H1 (cell line): ENCODE measurements at regions not wholly inside any gene's neighbourhood (a gene's known extent, or its start where the extent isn't known, plus 50 kb on each side); places are given as distances from the start of the nearest gene placed in this dataset.

Experiments used
- CTCF ChIA-PET: fragments of 300-600 bp; sonication (Branson Sonifier 250); formaldehyde crosslinking; loops from one replicate; lab custom pipeline; 2021; ENCODE audit not compliant: partially characterized antibody; lab: Charles Lee
- POLR2A ChIA-PET: fragments of 300-600 bp; sonication (Branson Sonifier 250); formaldehyde crosslinking; loops from one replicate; lab custom pipeline; 2021; ENCODE audit warnings: inconsistent platforms; ENCODE audit not compliant: partially characterized antibody; lab: Charles Lee
- DNase-seq, 2 experiments: peaks; one replicate each; pipeline versions ENCODE4 v3.0.0 to v3.0.0-alpha.2; 2010 to 2022; ENCODE audit warnings: low spot score in 2 of 2, low read depth in 1 of 2, mixed read lengths in 1 of 2
- FAIRE-seq: peaks from 2 replicates; lab custom pipeline; 2011; peaks lifted over from hg19 to GRCh38; lab: Jason Lieb, UNC
- H2AFZ ChIP-seq: 2 replicates; pipeline ENCODE4 v1.8.1; 2012; ENCODE audit warnings: low read length, inconsistent platforms
- H2AK5ac ChIP-seq: 2 replicates; pipeline ENCODE4 v1.6.1; 2013; ENCODE audit warnings: low read depth, low read length
- H2BK120ac ChIP-seq: replicated peaks from 2 replicates; pipeline ENCODE3; 2013; ENCODE audit warnings: low read depth, low read length, inconsistent platforms
- H2BK12ac ChIP-seq: 2 replicates; pipeline ENCODE4 v1.6.1; 2013; ENCODE audit warnings: low read depth, low read length
- H2BK15ac ChIP-seq: 2 replicates; pipeline ENCODE4 v1.6.1; 2013; ENCODE audit warnings: low read length
- H2BK20ac ChIP-seq: 2 replicates; pipeline ENCODE4 v1.6.1; 2013; ENCODE audit warnings: low read length
- H2BK5ac ChIP-seq: 2 replicates; pipeline ENCODE4 v1.6.1; 2013; ENCODE audit warnings: low read depth, low read length
- H3K14ac ChIP-seq: 2 replicates; pipeline ENCODE4 v1.6.1; 2013; ENCODE audit warnings: inconsistent platforms; ENCODE audit not compliant: insufficient read length
- H3K18ac ChIP-seq: 2 replicates; pipeline ENCODE4 v1.6.1; 2013; ENCODE audit warnings: low read length; ENCODE audit errors: extremely low read depth
- H3K23ac ChIP-seq: 2 replicates; pipeline ENCODE4 v1.6.1; 2013; ENCODE audit warnings: inconsistent platforms; ENCODE audit not compliant: insufficient read length
- H3K23me2 ChIP-seq: 2 replicates; pipeline ENCODE4 v1.6.1; 2013; ENCODE audit warnings: low read depth, low read length
- H3K27ac ChIP-seq: 2 replicates; pipeline ENCODE4 v1.6.1; 2011; ENCODE audit warnings: low read depth, low read length, inconsistent platforms
- H3K27me3 ChIP-seq, 4 experiments: replicated peaks in 1 of 4; 1 replicate in 1 of 4; 2 replicates in 3 of 4; pipeline versions ENCODE4 v1.6.1 to v1.8.1; 2011 to 2013; ENCODE audit warnings: low read length in 3 of 4, mild to moderate bottlenecking in 3 of 4, inconsistent platforms in 2 of 4, mixed read lengths in 2 of 4, moderate library complexity in 1 of 4; ENCODE audit not compliant: control insufficient read depth in 3 of 4, insufficient read depth in 3 of 4; ENCODE audit errors: extremely low read depth in 1 of 4
- H3K36me3 ChIP-seq, 4 experiments: 2 replicates each; pipeline versions ENCODE4 v1.6.1 to v1.8.1; 2011 to 2013; ENCODE audit warnings: mild to moderate bottlenecking in 4 of 4, low read length in 3 of 4, moderate library complexity in 2 of 4, control low read depth in 1 of 4, inconsistent platforms in 1 of 4; ENCODE audit not compliant: insufficient read depth in 4 of 4, control insufficient read depth in 2 of 4
- H3K4ac ChIP-seq: replicated peaks from 2 replicates; pipeline ENCODE3; 2013; ENCODE audit warnings: low read length, low read depth, mixed read lengths, inconsistent platforms; ENCODE audit not compliant: insufficient read length
- H3K4me1 ChIP-seq, 4 experiments: replicated peaks in 1 of 4; 1 replicate in 1 of 4; 2 replicates in 3 of 4; pipeline versions ENCODE4 v1.6.1 to v1.8.1; 2011 to 2013; ENCODE audit warnings: low read length in 3 of 4, inconsistent platforms in 2 of 4, mixed read lengths in 1 of 4; ENCODE audit not compliant: insufficient read depth in 4 of 4, control insufficient read depth in 3 of 4
- H3K4me2 ChIP-seq, 2 experiments: 2 replicates each; pipeline versions ENCODE4 v1.6.1 to v1.8.1; 2011 to 2013; ENCODE audit warnings: low read depth in 2 of 2, low read length in 2 of 2, control low read depth in 1 of 2, inconsistent platforms in 1 of 2, mild to moderate bottlenecking in 1 of 2; ENCODE audit not compliant: insufficient read depth in 1 of 2
- H3K4me3 ChIP-seq, 4 experiments: fragments of 200-600, 300-600 bp in 1 of 4; sonication (generic), shearing (Covaris generic), sonication (Bioruptor Twin) in 1 of 4; 2 replicates each; pipeline versions ENCODE4 v1.5.1 to v1.8.1; 2011 to 2016; ENCODE audit warnings: low read length in 4 of 4, low read depth in 3 of 4, control low read depth in 2 of 4, inconsistent platforms in 2 of 4, mild to moderate bottlenecking in 2 of 4, mixed read lengths in 1 of 4, moderate library complexity in 1 of 4; ENCODE audit not compliant: insufficient read depth in 2 of 4; ENCODE audit errors: extremely low read depth in 1 of 4
- H3K56ac ChIP-seq: replicated peaks from 2 replicates; pipeline ENCODE3; 2013; ENCODE audit warnings: low read depth, mild to moderate bottlenecking, mixed read lengths, low read length, inconsistent platforms; ENCODE audit not compliant: insufficient read length
- H3K79me1 ChIP-seq: 2 replicates; pipeline ENCODE4 v1.6.1; 2013; ENCODE audit warnings: low read depth, low read length, control low read depth
- H3K79me2 ChIP-seq, 2 experiments: 2 replicates each; pipeline versions ENCODE4 v1.6.1 to v1.8.1; 2012 to 2013; ENCODE audit warnings: low read length in 2 of 2, mild to moderate bottlenecking in 2 of 2, inconsistent platforms in 1 of 2; ENCODE audit not compliant: insufficient read depth in 2 of 2, control insufficient read depth in 1 of 2
- H3K9ac ChIP-seq, 4 experiments: replicated peaks in 1 of 4; 1 replicate in 1 of 4; 2 replicates in 3 of 4; pipeline versions ENCODE4 v1.6.1 to v1.8.1; 2011 to 2013; ENCODE audit warnings: low read depth in 3 of 4, low read length in 3 of 4, control low read depth in 2 of 4, mild to moderate bottlenecking in 2 of 4, moderate library complexity in 2 of 4, inconsistent platforms in 1 of 4; ENCODE audit errors: extremely low read depth in 1 of 4
- H3K9me3 ChIP-seq, 2 experiments: 2 replicates each; pipeline versions ENCODE4 v1.6.1 to v1.8.1; 2012 to 2013; ENCODE audit warnings: mild to moderate bottlenecking in 2 of 2, moderate library complexity in 2 of 2, control low read depth in 1 of 2, inconsistent platforms in 1 of 2, low read depth in 1 of 2, low read length in 1 of 2, mixed read lengths in 1 of 2; ENCODE audit not compliant: insufficient read depth in 2 of 2
- H4K20me1 ChIP-seq, 2 experiments: replicated peaks in 1 of 2; 2 replicates each; pipeline versions ENCODE3 to v1.8.1; 2011 to 2013; ENCODE audit warnings: inconsistent platforms in 2 of 2, low read length in 2 of 2, mild to moderate bottlenecking in 1 of 2; ENCODE audit not compliant: insufficient read depth in 2 of 2, control insufficient read depth in 1 of 2
- H4K5ac ChIP-seq: 2 replicates; pipeline ENCODE4 v1.6.1; 2013; ENCODE audit warnings: low read length, low read depth, mixed read lengths, inconsistent platforms; ENCODE audit not compliant: insufficient read length
- H4K8ac ChIP-seq: 2 replicates; pipeline ENCODE4 v1.8.0; 2013; ENCODE audit warnings: mild to moderate bottlenecking, moderate library complexity, low read length, inconsistent platforms; ENCODE audit not compliant: insufficient read depth; ENCODE audit errors: extremely low read depth
- H4K91ac ChIP-seq: replicated peaks from 2 replicates; pipeline ENCODE3; 2013; ENCODE audit warnings: low read length, mixed read lengths, inconsistent platforms; ENCODE audit not compliant: insufficient read length
- GTF2F1 ChIP-seq: IDR thresholded peaks from 2 replicates; pipeline ENCODE4 v1.6.1; 2012; ENCODE audit warnings: low read depth, low read length, improper control_type of control experiment, borderline replicate concordance
- TEAD4 ChIP-seq: IDR thresholded peaks from 2 replicates; pipeline ENCODE4 v1.6.1; 2012; ENCODE audit warnings: low read depth, low read length, inconsistent platforms, mixed read lengths
- WGBS, 2 experiments: shearing (Covaris generic) in 1 of 2; methylation state at CpG; one replicate each; pipeline versions ENCODE4 v1.1.6 to v1.1.7; 2013 to 2015; ENCODE audit warnings: low lambda C conversion rate in 2 of 2, mixed read lengths in 2 of 2, inconsistent platforms in 1 of 2, low coverage in 1 of 2, missing lambda C conversion rate in 1 of 2; ENCODE audit not compliant: insufficient replicate concordance in 2 of 2, insufficient coverage in 1 of 2, insufficient read length in 1 of 2; ENCODE audit errors: extremely low coverage in 1 of 2, missing lambda C conversion rate in 1 of 2; 5-methylcytosine and 5-hydroxymethylcytosine counted together
- TF ChIP-seq, protein P1 (sequence below), 3 experiments: IDR thresholded peaks; 1 replicate in 2 of 3; 2 replicates in 1 of 3; pipeline versions ENCODE4 v1.5.1 to v1.6.1; 2011; ENCODE audit warnings: low read length in 3 of 3, mild to moderate bottlenecking in 3 of 3, inconsistent platforms in 2 of 3, low read depth in 1 of 3, moderate library complexity in 1 of 3; ENCODE audit not compliant: insufficient read depth in 1 of 3; ENCODE audit errors: control extremely low read depth in 1 of 3

DNA sequence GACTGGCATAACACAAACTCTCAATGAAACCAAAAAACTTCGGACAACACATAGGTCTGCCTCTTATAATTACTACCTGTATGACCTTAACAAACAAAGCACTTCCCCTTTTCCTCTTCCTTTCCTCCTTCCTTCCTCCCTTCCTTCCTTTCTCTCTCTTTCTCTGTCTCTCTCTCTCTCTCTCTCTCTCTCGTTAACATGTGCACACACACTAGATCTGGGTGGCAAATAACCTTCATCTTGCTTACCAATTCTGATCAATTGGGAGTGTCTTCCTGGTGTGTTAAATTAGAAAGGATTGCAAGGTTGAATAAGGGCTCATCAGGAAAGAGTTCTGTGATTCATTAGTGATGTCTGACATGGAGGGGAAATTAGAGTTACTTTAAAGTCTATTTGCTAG lies 307.8 kb upstream of the PRKD1 start:
- no peaks in the 10 kb centered on the region for H3K36me3 ChIP-seq
- H2BK20ac ChIP-seq: no peak overlapping the region
- 90% methylated on average over 2 of the region's 2 CpGs; no CpG with 5 or more reads in 1 of the 2 experiments for WGBS, 2 experiments
- H4K5ac ChIP-seq: no peak overlapping the region
- no peaks in the 10 kb centered on the region; a peak in 1 of 7 replicates for H3K4me1 ChIP-seq
- DNase-seq: no peak
- H4K91ac ChIP-seq: no peak overlapping the region
- no peak overlapping the region for H3K9ac ChIP-seq
- H2AFZ ChIP-seq: no peak overlapping the region
- H3K79me1 ChIP-seq: no peaks in the 10 kb centered on the region
- no peak overlapping the region for H2AK5ac ChIP-seq
- H3K79me2 ChIP-seq: no peaks in the 10 kb centered on the region
- no peaks in the 10 kb centered on the region for H3K23me2 ChIP-seq
- no peak overlapping the region for H3K4me2 ChIP-seq
- no peaks in the 10 kb centered on the region for H4K20me1 ChIP-seq
- H3K27ac ChIP-seq: no peak overlapping the region
- no peak overlapping the region for H2BK15ac ChIP-seq
- no peak overlapping the region for H2BK120ac ChIP-seq
- no peaks in the 10 kb centered on the region for H3K27me3 ChIP-seq
- no peak overlapping the region for H3K23ac ChIP-seq
- H3K9me3 ChIP-seq: no peaks in the 10 kb centered on the region; a peak in 1 of 4 replicates
- H4K8ac ChIP-seq: no peak overlapping the region
- no peak overlapping the region for H3K14ac ChIP-seq
- no peak overlapping the region for H3K18ac ChIP-seq
- no peak overlapping the region for H3K56ac ChIP-seq
- H2BK12ac ChIP-seq: no peak overlapping the region
- no peak overlapping the region for H3K4ac ChIP-seq
- H3K4me3 ChIP-seq: no peak overlapping the region
- H2BK5ac ChIP-seq: no peak overlapping the region
- no peak for FAIRE-seq
- POLR2A ChIA-PET: no interaction called here
- TF ChIP-seq GTF2F1: no peak
- TF ChIP-seq, protein P1, sequence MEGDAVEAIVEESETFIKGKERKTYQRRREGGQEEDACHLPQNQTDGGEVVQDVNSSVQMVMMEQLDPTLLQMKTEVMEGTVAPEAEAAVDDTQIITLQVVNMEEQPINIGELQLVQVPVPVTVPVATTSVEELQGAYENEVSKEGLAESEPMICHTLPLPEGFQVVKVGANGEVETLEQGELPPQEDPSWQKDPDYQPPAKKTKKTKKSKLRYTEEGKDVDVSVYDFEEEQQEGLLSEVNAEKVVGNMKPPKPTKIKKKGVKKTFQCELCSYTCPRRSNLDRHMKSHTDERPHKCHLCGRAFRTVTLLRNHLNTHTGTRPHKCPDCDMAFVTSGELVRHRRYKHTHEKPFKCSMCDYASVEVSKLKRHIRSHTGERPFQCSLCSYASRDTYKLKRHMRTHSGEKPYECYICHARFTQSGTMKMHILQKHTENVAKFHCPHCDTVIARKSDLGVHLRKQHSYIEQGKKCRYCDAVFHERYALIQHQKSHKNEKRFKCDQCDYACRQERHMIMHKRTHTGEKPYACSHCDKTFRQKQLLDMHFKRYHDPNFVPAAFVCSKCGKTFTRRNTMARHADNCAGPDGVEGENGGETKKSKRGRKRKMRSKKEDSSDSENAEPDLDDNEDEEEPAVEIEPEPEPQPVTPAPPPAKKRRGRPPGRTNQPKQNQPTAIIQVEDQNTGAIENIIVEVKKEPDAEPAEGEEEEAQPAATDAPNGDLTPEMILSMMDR (IDR thresholded peaks at IDR 0.05; ENCODE audit: control extremely low read depth in 1 of 3, insufficient read depth in 1 of 3, low read depth in 1 of 3, low read length in 3 of 3): no peak
- no peak for TF ChIP-seq TEAD4
- CTCF ChIA-PET: interaction anchor here (1.6 kb wide), 1 partner anchor 21 kb away, joined by 6 read pairs; no protein-coding TSS in a partner anchor
